SK-N-SH treated with all-trans-retinoic acid at 6 μM for 48 hours (cell line): ENCODE measurements at regions not wholly inside any gene's neighbourhood (a gene's known extent, or its start where the extent isn't known, plus 50 kb on each side); places are given as distances from the start of the nearest gene placed in this dataset.

Experiments used
- ATAC-seq: fragments of 200-7000 bp; cut with Tn5 transposase; 3 replicates; pipeline ENCODE4 v1.9.1; 2020; ENCODE audit warnings: mild to moderate bottlenecking, moderate library complexity
- ARNTL ChIP-seq: fragments of 450-650 bp; formaldehyde crosslinking; IDR thresholded peaks from 2 replicates; pipeline ENCODE4 v1.5.0; 2020; ENCODE audit warnings: low read depth, mild to moderate bottlenecking, moderate library complexity, borderline replicate concordance
- BACH2 ChIP-seq: fragments of 250-450 bp; sonication (Bioruptor Pico); IDR thresholded peaks from 2 replicates; pipeline ENCODE4 v1.9.0; 2021; ENCODE audit warnings: mild to moderate bottlenecking, borderline replicate concordance
- CREB5 ChIP-seq: fragments of 250-450 bp; sonication (Bioruptor Pico); IDR thresholded peaks from 2 replicates; pipeline ENCODE4 v1.5.1; 2020; ENCODE audit warnings: low read depth, mild to moderate bottlenecking, moderate library complexity
- CSDC2 ChIP-seq: fragments of 250-450 bp; sonication (Bioruptor Pico); IDR thresholded peaks from 2 replicates; pipeline ENCODE4 v1.5.0; 2020; ENCODE audit warnings: mild to moderate bottlenecking, moderate library complexity
- GLIS3 ChIP-seq: fragments of 250-450 bp; sonication (Bioruptor Pico); IDR thresholded peaks from 2 replicates; pipeline ENCODE4 v1.5.0; 2020; ENCODE audit warnings: mild to moderate bottlenecking, moderate library complexity
- OSR1 ChIP-seq: fragments of 250-450 bp; sonication (Bioruptor Pico); IDR thresholded peaks from 2 replicates; pipeline ENCODE4 v1.8.0; 2022; ENCODE audit warnings: moderate library complexity, mild to moderate bottlenecking, inconsistent platforms
- PATZ1 ChIP-seq: fragments of 250-450 bp; sonication (Bioruptor Pico); IDR thresholded peaks from 2 replicates; pipeline ENCODE4 v1.8.0; 2020; ENCODE audit warnings: mild to moderate bottlenecking, moderate library complexity, borderline replicate concordance
- PPARA ChIP-seq: fragments of 250-450 bp; sonication (Bioruptor Pico); IDR thresholded peaks from 2 replicates; pipeline ENCODE4 v1.5.0; 2020; ENCODE audit warnings: mild to moderate bottlenecking, borderline replicate concordance
- RARB ChIP-seq: fragments of 250-450 bp; sonication (Bioruptor Pico); IDR thresholded peaks from 2 replicates; pipeline ENCODE4 v1.8.0; 2021; ENCODE audit warnings: mild to moderate bottlenecking, moderate library complexity
- SNAI2 ChIP-seq: fragments of 250-450 bp; sonication (Bioruptor Pico); IDR thresholded peaks from 2 replicates; pipeline ENCODE4 v1.5.0; 2020; ENCODE audit warnings: mild to moderate bottlenecking, moderate library complexity
- TCF4 ChIP-seq: fragments of 250-450 bp; sonication (Bioruptor Pico); IDR thresholded peaks from 2 replicates; pipeline ENCODE4 v1.8.0; 2021; ENCODE audit warnings: mild to moderate bottlenecking, moderate library complexity, borderline replicate concordance
- TOX ChIP-seq: fragments of 250-450 bp; sonication (Bioruptor Pico); IDR thresholded peaks from 2 replicates; pipeline ENCODE4 v1.8.0; 2021; ENCODE audit warnings: mild to moderate bottlenecking, moderate library complexity, borderline replicate concordance
- TSHZ2 ChIP-seq: fragments of 250-450 bp; sonication (Bioruptor Pico); IDR thresholded peaks from 2 replicates; pipeline ENCODE4 v1.5.0; 2020; ENCODE audit warnings: mild to moderate bottlenecking, moderate library complexity
- ZC3H10 ChIP-seq: fragments of 250-450 bp; sonication (Bioruptor Pico); IDR thresholded peaks from 2 replicates; pipeline ENCODE4 v1.5.1; 2021; ENCODE audit warnings: mild to moderate bottlenecking, moderate library complexity
- ZFP3 ChIP-seq: fragments of 250-450 bp; sonication (Bioruptor Pico); IDR thresholded peaks from 2 replicates; pipeline ENCODE4 v1.5.0; 2020; ENCODE audit warnings: mild to moderate bottlenecking, moderate library complexity
- ZNF565 ChIP-seq: fragments of 450-650 bp; formaldehyde crosslinking; conservative IDR thresholded peaks from 2 replicates; pipeline ENCODE4 v1.5.0; 2020; ENCODE audit warnings: low read depth, mild to moderate bottlenecking, moderate library complexity
- ZNF70 ChIP-seq: fragments of 450-650 bp; formaldehyde crosslinking; IDR thresholded peaks from 2 replicates; pipeline ENCODE4 v1.5.0; 2020; ENCODE audit warnings: mild to moderate bottlenecking, moderate library complexity
- ZNF8 ChIP-seq: fragments of 450-650 bp; formaldehyde crosslinking; IDR thresholded peaks from 2 replicates; pipeline ENCODE4 v1.5.0; 2020; ENCODE audit warnings: mild to moderate bottlenecking, moderate library complexity
- TF ChIP-seq, protein P1 (sequence below): fragments of 250-450 bp; sonication (Bioruptor Pico); IDR thresholded peaks from 2 replicates; pipeline ENCODE4 v1.8.0; 2021; ENCODE audit warnings: low read depth, mild to moderate bottlenecking, moderate library complexity, borderline replicate concordance

DNA sequence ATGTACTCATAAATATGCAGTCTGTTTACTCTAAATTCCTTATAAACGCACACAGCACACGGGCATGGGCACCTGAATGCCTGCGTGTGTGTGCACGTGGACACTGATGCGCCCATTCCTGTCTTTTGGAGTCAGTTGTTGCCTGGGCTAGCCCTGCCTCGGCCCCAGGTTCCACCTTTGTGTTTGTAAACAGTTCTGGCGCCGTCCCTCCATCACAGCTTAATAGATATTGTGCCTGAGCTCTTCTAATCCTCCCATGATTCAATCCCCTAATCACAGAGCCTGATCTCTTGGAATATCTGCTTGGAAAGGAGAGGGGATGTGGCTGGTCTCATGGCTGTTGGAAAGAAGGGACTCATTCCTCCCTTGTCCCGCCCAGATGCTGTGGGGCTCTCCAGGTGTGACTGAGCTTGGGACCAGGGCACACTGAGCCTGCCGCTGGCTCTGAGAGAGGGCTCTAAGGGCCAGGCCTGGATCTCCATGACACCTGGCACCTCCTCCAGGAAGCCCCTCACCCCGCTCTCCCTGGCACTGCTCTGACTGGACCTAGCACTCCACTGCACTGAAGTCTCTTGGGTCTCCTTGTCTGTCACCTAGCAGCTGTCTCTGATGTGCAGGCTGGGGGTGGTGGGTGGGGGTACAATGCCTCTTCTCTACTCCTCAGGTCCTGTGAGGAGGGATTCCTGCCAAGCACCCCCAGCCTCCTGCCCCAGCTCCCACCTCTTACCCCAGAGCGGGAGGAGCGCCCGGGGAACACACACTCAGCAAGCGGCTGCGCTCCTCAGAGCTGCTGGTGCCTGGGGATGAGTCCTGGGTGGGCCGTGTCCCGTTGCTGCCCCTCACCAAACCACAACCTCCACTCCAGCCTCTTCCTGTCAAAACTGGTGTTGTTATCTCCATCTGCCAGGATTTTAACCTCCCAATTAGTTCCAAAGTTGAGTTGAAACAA, 181.3 kb downstream of the INHBB start:
- no peak for ATAC-seq
- TF ChIP-seq ZNF565 (CRISPR knock-in tag) (no peak), PATZ1 (CRISPR knock-in tag) (no peak), TCF4 (CRISPR knock-in tag) (no peak), ZNF70 (no peak), ARNTL (CRISPR knock-in tag) (no peak), CSDC2 (CRISPR knock-in tag) (no peak), ZFP3 (CRISPR knock-in tag) (no peak), ZNF8 (no peak), TSHZ2 (CRISPR knock-in tag) (no peak), RARB (CRISPR knock-in tag) (no peak), TOX (CRISPR knock-in tag) (no peak), GLIS3 (CRISPR knock-in tag) (no peak), PPARA (no peak), SNAI2 (no peak), ZC3H10 (CRISPR knock-in tag) (no peak)
- TF ChIP-seq, protein P1, sequence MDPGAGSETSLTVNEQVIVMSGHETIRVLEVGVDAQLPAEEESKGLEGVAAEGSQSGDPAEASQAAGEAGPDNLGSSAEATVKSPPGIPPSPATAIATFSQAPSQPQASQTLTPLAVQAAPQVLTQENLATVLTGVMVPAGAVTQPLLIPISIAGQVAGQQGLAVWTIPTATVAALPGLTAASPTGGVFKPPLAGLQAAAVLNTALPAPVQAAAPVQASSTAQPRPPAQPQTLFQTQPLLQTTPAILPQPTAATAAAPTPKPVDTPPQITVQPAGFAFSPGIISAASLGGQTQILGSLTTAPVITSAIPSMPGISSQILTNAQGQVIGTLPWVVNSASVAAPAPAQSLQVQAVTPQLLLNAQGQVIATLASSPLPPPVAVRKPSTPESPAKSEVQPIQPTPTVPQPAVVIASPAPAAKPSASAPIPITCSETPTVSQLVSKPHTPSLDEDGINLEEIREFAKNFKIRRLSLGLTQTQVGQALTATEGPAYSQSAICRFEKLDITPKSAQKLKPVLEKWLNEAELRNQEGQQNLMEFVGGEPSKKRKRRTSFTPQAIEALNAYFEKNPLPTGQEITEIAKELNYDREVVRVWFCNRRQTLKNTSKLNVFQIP (CRISPR knock-in tag): no peak

DNA sequence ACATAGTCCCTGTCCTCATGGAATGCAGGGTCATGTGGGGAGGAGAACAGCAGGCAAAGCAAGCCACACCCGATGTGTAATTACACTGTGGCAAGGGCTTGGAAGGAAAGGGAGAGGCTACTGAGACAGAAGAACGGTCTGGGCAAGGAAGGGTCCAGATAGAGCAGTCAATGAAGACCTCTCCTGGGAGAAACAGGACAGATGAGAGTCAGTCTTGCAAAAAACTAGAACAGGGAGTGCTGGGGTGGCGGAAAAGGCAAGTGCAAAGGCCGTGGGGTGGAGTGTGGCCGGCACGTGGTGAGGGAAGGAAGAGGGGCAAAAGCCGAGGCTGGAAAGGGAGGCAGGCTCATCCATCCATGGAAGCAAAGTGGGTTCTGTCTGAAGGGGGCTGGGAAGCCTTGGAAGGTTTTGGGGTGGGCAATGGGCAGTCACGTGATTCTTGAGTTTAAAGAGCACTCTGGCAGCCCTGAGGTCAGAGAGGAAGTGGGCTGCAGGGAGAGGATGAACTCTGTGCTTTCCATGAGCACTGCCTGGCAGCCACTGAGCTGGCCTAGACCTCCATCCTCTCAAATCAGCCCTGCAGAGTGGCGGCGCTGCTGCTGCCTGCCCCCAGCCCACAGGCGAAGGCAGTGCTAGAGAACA, 182.2 kb downstream of the INHBB start:
- no peak for ATAC-seq
- TF ChIP-seq OSR1 (CRISPR knock-in tag) (no peak), ZNF8 (no peak), BACH2 (no peak), ZFP3 (CRISPR knock-in tag) (no peak), ZNF565 (CRISPR knock-in tag) (no peak), CREB5 (CRISPR knock-in tag) (no peak), TSHZ2 (CRISPR knock-in tag) (no peak)
